HL-60 (cell line): ENCODE measurements at regions not wholly inside any gene's neighbourhood (a gene's known extent, or its start where the extent isn't known, plus 50 kb on each side); places are given as distances from the start of the nearest gene placed in this dataset.

Experiments
- DNase-seq, 2 experiments: peaks; one replicate each; pipeline ENCODE4 v3.0.0-alpha.2; 2010 to 2020; ENCODE audit warnings: low read depth in 1 of 2, low spot score in 1 of 2
- H3K27ac ChIP-seq: fragments of 250-450 bp; sonication (Bioruptor Pico); replicated peaks from 2 replicates; pipeline ENCODE4 v1.5.1; 2020; ENCODE audit warnings: mild to moderate bottlenecking, moderate library complexity
- H3K27me3 ChIP-seq: fragments of 250-450 bp; sonication (Bioruptor Pico); 2 replicates; pipeline ENCODE4 v1.5.1; 2021; ENCODE audit warnings: mild to moderate bottlenecking, moderate library complexity; ENCODE audit not compliant: insufficient read depth, poor library complexity, severe bottlenecking
- H3K4me3 ChIP-seq: replicated peaks from 2 replicates; pipeline ENCODE4 v1.5.1; 2011; ENCODE audit warnings: mild to moderate bottlenecking, control low read depth, low read length; ENCODE audit not compliant: insufficient read depth
- GABPA ChIP-seq: IDR thresholded peaks from 2 replicates; pipeline ENCODE4 v1.6.1; 2012; ENCODE audit warnings: low read depth
- POLR2AphosphoS5 ChIP-seq: IDR thresholded peaks from 2 replicates; pipeline ENCODE4 v1.6.1; 2012; ENCODE audit warnings: low read depth
- REST ChIP-seq: IDR thresholded peaks from 2 replicates; pipeline ENCODE4 v1.6.1; 2012; ENCODE audit warnings: low read depth; ENCODE audit not compliant: insufficient replicate concordance
- SPI1 ChIP-seq: IDR thresholded peaks from 2 replicates; pipeline ENCODE4 v1.6.1; 2012; ENCODE audit warnings: low read depth, mild to moderate bottlenecking, borderline replicate concordance
- TF ChIP-seq, protein P1 (sequence below): IDR thresholded peaks from one replicate; pipeline ENCODE4 v1.5.1; 2011; ENCODE audit warnings: low read length, control low read depth, inconsistent platforms; ENCODE audit not compliant: insufficient read depth

DNA sequence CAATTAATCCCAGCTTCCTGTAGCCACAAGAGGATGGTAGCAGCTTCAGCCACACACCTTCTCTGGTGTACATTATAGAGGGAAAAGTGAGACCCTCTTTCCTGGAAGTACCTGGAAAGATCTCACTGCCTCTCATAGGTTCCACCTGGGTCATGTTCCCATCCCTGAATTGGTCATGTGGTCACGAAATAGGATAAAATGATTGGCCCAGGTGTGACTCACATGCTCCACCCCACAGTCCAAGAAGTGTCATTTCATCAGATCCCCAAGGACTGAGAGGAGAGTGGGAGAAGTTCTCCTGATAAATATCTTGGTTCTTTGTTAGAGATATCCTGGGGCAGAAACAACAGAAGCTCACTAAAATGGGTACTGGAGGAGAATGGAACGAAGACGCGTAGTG lies 142.4 kb downstream of the QRSL1 start:
- no peak for DNase-seq
- H3K27ac ChIP-seq: no peak overlapping the region
- no peaks in the 10 kb centered on the region for H3K27me3 ChIP-seq
- no peak overlapping the region for H3K4me3 ChIP-seq
- TF ChIP-seq GABPA (no peak), POLR2AphosphoS5 (no peak), REST (no peak), SPI1 (no peak)
- TF ChIP-seq, protein P1, sequence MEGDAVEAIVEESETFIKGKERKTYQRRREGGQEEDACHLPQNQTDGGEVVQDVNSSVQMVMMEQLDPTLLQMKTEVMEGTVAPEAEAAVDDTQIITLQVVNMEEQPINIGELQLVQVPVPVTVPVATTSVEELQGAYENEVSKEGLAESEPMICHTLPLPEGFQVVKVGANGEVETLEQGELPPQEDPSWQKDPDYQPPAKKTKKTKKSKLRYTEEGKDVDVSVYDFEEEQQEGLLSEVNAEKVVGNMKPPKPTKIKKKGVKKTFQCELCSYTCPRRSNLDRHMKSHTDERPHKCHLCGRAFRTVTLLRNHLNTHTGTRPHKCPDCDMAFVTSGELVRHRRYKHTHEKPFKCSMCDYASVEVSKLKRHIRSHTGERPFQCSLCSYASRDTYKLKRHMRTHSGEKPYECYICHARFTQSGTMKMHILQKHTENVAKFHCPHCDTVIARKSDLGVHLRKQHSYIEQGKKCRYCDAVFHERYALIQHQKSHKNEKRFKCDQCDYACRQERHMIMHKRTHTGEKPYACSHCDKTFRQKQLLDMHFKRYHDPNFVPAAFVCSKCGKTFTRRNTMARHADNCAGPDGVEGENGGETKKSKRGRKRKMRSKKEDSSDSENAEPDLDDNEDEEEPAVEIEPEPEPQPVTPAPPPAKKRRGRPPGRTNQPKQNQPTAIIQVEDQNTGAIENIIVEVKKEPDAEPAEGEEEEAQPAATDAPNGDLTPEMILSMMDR: no peak

DNA sequence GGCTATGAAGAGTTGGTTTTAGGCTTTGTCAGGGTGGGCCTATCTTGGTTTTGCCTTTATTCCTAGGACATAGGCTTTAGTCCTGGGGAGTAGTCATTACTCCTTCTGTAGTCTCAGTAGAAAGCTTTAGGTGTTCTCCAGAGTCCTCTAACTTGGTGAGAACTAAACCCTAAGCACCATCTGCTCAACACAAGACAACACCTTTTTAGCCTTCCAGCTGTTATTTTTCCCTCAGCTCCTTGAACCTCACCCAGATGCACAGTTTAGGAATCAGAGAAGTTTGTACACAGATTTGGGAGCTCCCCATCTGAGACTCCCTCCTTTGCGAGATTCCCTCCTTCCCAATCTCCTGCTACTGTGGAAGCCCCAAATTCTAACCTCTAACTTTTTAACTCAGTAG lies 141.3 kb downstream of the QRSL1 start:
- TF ChIP-seq, protein P1: no peak
- no peak for TF ChIP-seq REST
- no peak for TF ChIP-seq POLR2AphosphoS5
- TF ChIP-seq GABPA: no peak
- no peak for TF ChIP-seq SPI1
- Histone ChIP-seq H3K27ac (no peak overlapping the region), H3K27me3 (no peaks in the 10 kb centered on the region), H3K4me3 (no peak overlapping the region)
- DNase-seq: no peak

DNA sequence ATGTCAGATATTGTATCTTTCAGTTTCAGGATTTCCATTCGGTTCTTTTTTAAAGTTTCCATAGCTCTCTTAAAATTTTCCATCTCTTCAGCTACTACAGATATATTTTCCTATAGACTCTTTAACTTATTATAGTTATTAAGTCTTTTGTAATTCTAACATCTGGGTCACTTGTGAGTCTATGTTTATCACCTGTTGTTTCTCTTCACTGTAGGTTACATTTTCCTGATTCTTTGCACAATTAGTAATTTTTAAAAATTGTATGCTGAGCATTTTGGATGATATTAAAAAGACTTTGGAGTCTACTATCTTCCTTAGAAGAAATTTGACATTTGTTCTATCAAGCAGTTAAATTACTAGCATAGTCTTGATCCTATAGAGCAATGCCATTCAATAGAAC lies 140.7 kb downstream of the QRSL1 start:
- TF ChIP-seq, protein P1: no peak
- TF ChIP-seq GABPA (no peak), POLR2AphosphoS5 (no peak), REST (no peak), SPI1 (no peak)
- no peak for DNase-seq
- Histone ChIP-seq H3K4me3 (no peak overlapping the region), H3K27ac (no peak overlapping the region), H3K27me3 (no peaks in the 10 kb centered on the region)
